Ovary (tissue), 7 donors: ENCODE measurements at regions not wholly inside any gene's neighbourhood (a gene's known extent, or its start where the extent isn't known, plus 50 kb on each side); places are given as distances from the start of the nearest gene placed in this dataset.

Source experiments
- DNase-seq, 5 donors: peaks; one replicate each; pipeline ENCODE4 v3.0.0-alpha.2; 2019 to 2020
- H3K27ac ChIP-seq, 2 donors: fragments of 200-600 bp; one replicate each; pipeline versions ENCODE4 v1.5.1 to v1.8.0; 2019 to 2022
- H3K27me3 ChIP-seq: fragments of 200-600 bp; one replicate; pipeline ENCODE4 v1.8.0; 2022
- H3K36me3 ChIP-seq: fragments of 200-600 bp; sonication (generic); one replicate; pipeline ENCODE4 v1.5.1; 2019
- H3K4me1 ChIP-seq: one replicate; pipeline ENCODE4 v1.8.1; 2013; ENCODE audit warnings: mild to moderate bottlenecking, moderate library complexity; ENCODE audit not compliant: insufficient read depth
- H3K4me3 ChIP-seq: fragments of 200-600 bp; sonication (generic); one replicate; pipeline ENCODE4 v1.5.1; 2017
- H3K9me3 ChIP-seq, 2 donors: fragments of 200-600 bp in 1 of 2; sonication (generic) in 1 of 2; one replicate each; pipeline versions ENCODE4 v1.5.1 to v1.8.1; 2013 to 2019; ENCODE audit warnings: mild to moderate bottlenecking in 1 of 2, moderate library complexity in 1 of 2
- EP300 ChIP-seq: sonication (generic); formaldehyde crosslinking; IDR thresholded peaks from one replicate; pipeline ENCODE4 v1.6.1; 2017; ENCODE audit warnings: antibody characterized with exemption
- POLR2A ChIP-seq: fragments of 450-650 bp; IDR thresholded peaks from one replicate; pipeline ENCODE4 v1.6.1; 2017; ENCODE audit warnings: antibody characterized with exemption, mild to moderate bottlenecking, moderate library complexity
- WGBS, 3 donors: extraction: QIAGEN DNeasy Blood & Tissue Kit in 1 of 3; methylation state at CpG; one replicate each; pipeline versions ENCODE4 v1.1.5 to v1.1.7; 2013 to 2017; 5-methylcytosine and 5-hydroxymethylcytosine counted together
- intact Hi-C, 4 donors: fragments of 100-400 bp; cut with DNase I; formaldehyde crosslinking; loops; one replicate each; pipeline versions ENCODE4 v1.11.0 to v1.15.1; 2022 to 2023
- TF ChIP-seq, protein P1 (sequence below), 3 donors: fragments of 450-650 bp in 2 of 3; fragments of 200-600 bp in 1 of 3; IDR thresholded peaks; one replicate each; pipeline versions ENCODE4 v1.5.1 to v1.8.0; 2016 to 2022; ENCODE audit warnings: antibody characterized with exemption in 3 of 3, mild to moderate bottlenecking in 1 of 3
- donor health status: DM: no; HTN: no; CAD: no; lungs with moderate emphysema.
- donor health status: DM: no; HTN: no; CAD: no.
- donor health status: Bipolar disorder and iron deficiency.
- donor health status: DM: no; HTN: no; CAD: no.
- donor health status: DM: yes; HTN: yes; CAD: no.

DNA sequence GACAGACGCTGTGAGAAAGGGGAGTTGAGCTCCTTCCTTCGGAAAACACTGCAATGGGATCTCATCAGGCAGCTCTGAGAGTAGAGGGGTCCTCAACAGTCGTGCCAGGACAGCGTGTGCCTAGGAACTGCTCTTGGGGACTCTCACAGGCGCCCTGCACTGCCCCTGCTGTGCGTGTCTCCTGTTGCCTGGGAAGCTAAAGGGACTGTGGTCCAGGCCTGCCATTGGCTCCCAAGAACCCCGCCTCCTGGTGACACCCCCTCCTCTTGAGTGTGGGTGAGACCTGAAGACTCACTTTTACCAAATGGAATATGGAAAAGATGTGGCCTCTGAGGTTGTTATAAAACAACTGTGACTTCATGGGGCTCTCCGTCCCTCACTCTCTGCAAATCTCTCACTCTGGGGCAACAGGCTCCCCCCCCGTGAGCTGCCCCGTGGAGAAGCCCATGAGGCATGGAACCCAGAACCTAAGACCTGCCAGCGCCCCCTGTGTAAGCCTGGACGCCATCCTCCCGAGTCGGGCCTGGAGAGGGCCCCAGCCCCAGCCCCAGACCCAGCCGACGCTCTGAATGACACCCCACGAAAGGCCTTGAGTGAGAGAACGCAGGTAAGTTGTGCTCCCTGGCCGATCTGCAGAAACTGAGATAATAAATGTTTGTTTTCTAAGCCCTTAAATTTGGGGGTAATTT, 302.7 kb downstream of the FGF9 start:
- no peaks in the 10 kb centered on the region for H3K36me3 ChIP-seq
- no peaks in the 10 kb centered on the region for H3K9me3 ChIP-seq
- H3K27ac ChIP-seq: no peak overlapping the region
- TF ChIP-seq EP300: no peak
- no peaks in the 10 kb centered on the region for H3K27me3 ChIP-seq
- intact Hi-C loops: no loop called here
- 92 to 95% (median 92%) methylated on average over 19 of the region's 19 CpGs for WGBS, 3 donors
- peaks cover 4% of the 10 kb centered on the region for H3K4me1 ChIP-seq
- H3K4me3 ChIP-seq: no peak overlapping the region
- no peak for DNase-seq

DNA sequence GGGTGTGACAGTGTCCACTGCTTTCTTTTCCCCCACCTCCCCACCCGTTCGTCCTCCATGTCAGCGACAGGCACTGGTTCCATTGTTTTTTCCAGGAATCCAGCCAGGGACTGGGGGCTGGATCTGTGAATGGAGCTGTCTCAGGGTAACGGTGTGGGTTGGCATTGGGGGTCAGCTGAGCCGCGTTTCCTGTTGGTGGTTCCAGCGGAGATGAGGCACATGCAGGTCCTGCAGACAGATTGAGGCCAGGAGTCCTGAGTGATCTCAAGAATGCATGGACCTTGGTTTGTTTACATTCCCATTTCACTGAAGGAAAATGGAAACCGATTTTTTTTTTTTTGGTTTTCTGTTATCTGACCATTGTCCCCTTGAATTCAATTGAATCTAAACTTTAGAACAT, 303.9 kb downstream of the FGF9 start:
- intact Hi-C loops: no loop called here
- Histone ChIP-seq H3K4me1 (peaks cover 4% of the 10 kb centered on the region), H3K36me3 (no peaks in the 10 kb centered on the region), H3K9me3 (no peaks in the 10 kb centered on the region), H3K27me3 (no peaks in the 10 kb centered on the region), H3K4me3 (no peak overlapping the region), H3K27ac (no peak overlapping the region)
- WGBS, 3 donors: 75 to 76% (median 76%) methylated on average over 8 of the region's 8 CpGs
- no peak for DNase-seq
- TF ChIP-seq POLR2A (no peak), EP300 (no peak)
- TF ChIP-seq, protein P1, sequence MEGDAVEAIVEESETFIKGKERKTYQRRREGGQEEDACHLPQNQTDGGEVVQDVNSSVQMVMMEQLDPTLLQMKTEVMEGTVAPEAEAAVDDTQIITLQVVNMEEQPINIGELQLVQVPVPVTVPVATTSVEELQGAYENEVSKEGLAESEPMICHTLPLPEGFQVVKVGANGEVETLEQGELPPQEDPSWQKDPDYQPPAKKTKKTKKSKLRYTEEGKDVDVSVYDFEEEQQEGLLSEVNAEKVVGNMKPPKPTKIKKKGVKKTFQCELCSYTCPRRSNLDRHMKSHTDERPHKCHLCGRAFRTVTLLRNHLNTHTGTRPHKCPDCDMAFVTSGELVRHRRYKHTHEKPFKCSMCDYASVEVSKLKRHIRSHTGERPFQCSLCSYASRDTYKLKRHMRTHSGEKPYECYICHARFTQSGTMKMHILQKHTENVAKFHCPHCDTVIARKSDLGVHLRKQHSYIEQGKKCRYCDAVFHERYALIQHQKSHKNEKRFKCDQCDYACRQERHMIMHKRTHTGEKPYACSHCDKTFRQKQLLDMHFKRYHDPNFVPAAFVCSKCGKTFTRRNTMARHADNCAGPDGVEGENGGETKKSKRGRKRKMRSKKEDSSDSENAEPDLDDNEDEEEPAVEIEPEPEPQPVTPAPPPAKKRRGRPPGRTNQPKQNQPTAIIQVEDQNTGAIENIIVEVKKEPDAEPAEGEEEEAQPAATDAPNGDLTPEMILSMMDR (IDR thresholded peaks at IDR 0.05): no peak

DNA sequence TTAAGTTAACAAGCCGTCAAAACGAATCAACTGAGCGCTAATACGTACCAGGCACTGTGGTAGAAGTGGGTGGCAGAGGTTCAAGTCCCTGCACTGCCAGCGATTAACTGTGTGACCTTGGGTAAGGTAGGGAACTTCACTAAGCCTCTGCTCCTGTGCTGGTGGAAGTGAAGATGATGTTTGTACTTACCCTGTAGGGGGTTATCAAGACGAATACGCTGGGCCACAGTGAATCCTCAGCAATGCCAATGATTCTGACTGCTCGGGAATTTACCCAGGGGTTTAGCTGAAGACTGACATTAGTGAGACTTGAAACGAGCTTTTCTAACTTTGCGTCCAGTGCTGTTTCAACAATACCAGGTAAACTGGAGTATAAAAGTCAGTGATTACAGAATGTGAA, 305.3 kb downstream of the FGF9 start:
- Histone ChIP-seq H3K4me3 (no peak overlapping the region), H3K27ac (no peak overlapping the region), H3K27me3 (no peaks in the 10 kb centered on the region), H3K9me3 (no peaks in the 10 kb centered on the region), H3K4me1 (peaks cover 4% of the 10 kb centered on the region), H3K36me3 (no peaks in the 10 kb centered on the region)
- TF ChIP-seq, protein P1 (IDR thresholded peaks at IDR 0.05): no peak
- no peak for TF ChIP-seq EP300
- no peak for TF ChIP-seq POLR2A
- WGBS, 3 donors: 87 to 94% (median 90%) methylated on average over 10 of the region's 10 CpGs
- intact Hi-C loops: no loop called here
- no peak for DNase-seq

- Histone ChIP-seq H3K36me3 (no peaks in the 10 kb centered on the region), H3K4me3 (no peak overlapping the region), H3K4me1 (no peaks in the 10 kb centered on the region), H3K27me3 (no peaks in the 10 kb centered on the region), H3K27ac (no peak overlapping the region), H3K9me3 (no peaks in the 10 kb centered on the region)
- intact Hi-C loops: no loop called here
- TF ChIP-seq EP300 (no peak), POLR2A (no peak)
- TF ChIP-seq, protein P1 (IDR thresholded peaks at IDR 0.05): no peak
- DNase-seq: no peak
- WGBS, 3 donors: 88 to 91% (median 91%) methylated on average over 20 of the region's 20 CpGs
Observed at GRCh38 chr13:21979161-21979806, 308.4 kb downstream of the FGF9 start.

GRCh38 chr13:21980049-21980448, 309.2 kb downstream of the FGF9 start:
- no peaks in the 10 kb centered on the region for H3K36me3 ChIP-seq
- no peak for DNase-seq
- intact Hi-C loops: no loop called here
- no peaks in the 10 kb centered on the region for H3K4me1 ChIP-seq
- no peaks in the 10 kb centered on the region for H3K27me3 ChIP-seq
- H3K4me3 ChIP-seq: no peak overlapping the region
- no peak for TF ChIP-seq EP300
- TF ChIP-seq POLR2A: no peak
- TF ChIP-seq, protein P1 (IDR thresholded peaks at IDR 0.05): no peak
- no peaks in the 10 kb centered on the region for H3K9me3 ChIP-seq
- no peak overlapping the region for H3K27ac ChIP-seq
- 93 to 95% (median 95%) methylated on average over 2 of the region's 2 CpGs for WGBS, 3 donors
